ENCODE measurements at regions not wholly inside any gene's neighbourhood (a gene's known extent, or its start where the extent isn't known, plus 50 kb on each side); places are given as distances from the start of the nearest gene placed in this dataset.

GRCh38 chr18:7332452-7332851, 101.6 kb downstream of the LRRC30 start:
- H3K27ac Mint-ChIP-seq = no peak overlapping the region
- H3K9me3 ChIP-seq (ENCODE audit: control insufficient read depth in 2 of 2, low read length in 2 of 2) = no peaks in the 10 kb centered on the region
- no peaks in the 10 kb centered on the region for H3K4me1 Mint-ChIP-seq
- no peaks in the 10 kb centered on the region for H3K36me3 ChIP-seq (ENCODE audit: control insufficient read depth, insufficient read depth, low read length)
- H3K9me3 Mint-ChIP-seq = peaks cover 0 to 8% (median 4%) of the 10 kb centered on the region in 7 donors
- H3K27me3 ChIP-seq (ENCODE audit: control insufficient read depth, insufficient read depth, low read length) = no peaks in the 10 kb centered on the region
- no peaks in the 10 kb centered on the region for H3K4me1 ChIP-seq (ENCODE audit: control insufficient read depth, insufficient read depth, low read length, poor library complexity, severe bottlenecking)
- no peaks in the 10 kb centered on the region for H3K27me3 Mint-ChIP-seq
- no peaks in the 10 kb centered on the region for H3K36me3 Mint-ChIP-seq
- no peak overlapping the region for H3K4me3 Mint-ChIP-seq
- no peak overlapping the region for H3K27ac ChIP-seq (ENCODE audit: insufficient read depth, low read length, poor library complexity, severe bottlenecking)
- ATAC-seq (ENCODE audit: low read depth in 2 of 2) = no peak
- no peak overlapping the region for H3K4me3 ChIP-seq (ENCODE audit: low read depth, low read length)
- DNase-seq = no peak

- ATAC-seq (ENCODE audit: low read depth in 2 of 2) (no peak), DNase-seq (no peak)
- H3K27me3 ChIP-seq (ENCODE audit: control insufficient read depth, insufficient read depth, low read length) = no peaks in the 10 kb centered on the region
- no peak overlapping the region for H3K27ac ChIP-seq (ENCODE audit: insufficient read depth, low read length, poor library complexity, severe bottlenecking)
- no peak overlapping the region for H3K4me3 Mint-ChIP-seq
- no peaks in the 10 kb centered on the region for H3K36me3 ChIP-seq (ENCODE audit: control insufficient read depth, insufficient read depth, low read length)
- H3K9me3 ChIP-seq (ENCODE audit: control insufficient read depth in 2 of 2, low read length in 2 of 2) = no peaks in the 10 kb centered on the region
- H3K4me3 ChIP-seq (ENCODE audit: low read depth, low read length) = no peak overlapping the region
- H3K9me3 Mint-ChIP-seq = peaks cover 0 to 8% (median 2%) of the 10 kb centered on the region in 7 donors
- no peaks in the 10 kb centered on the region for H3K4me1 ChIP-seq (ENCODE audit: control insufficient read depth, insufficient read depth, low read length, poor library complexity, severe bottlenecking)
- H3K27me3 Mint-ChIP-seq = no peaks in the 10 kb centered on the region
- H3K27ac Mint-ChIP-seq = no peak overlapping the region
- H3K4me1 Mint-ChIP-seq = no peaks in the 10 kb centered on the region
- H3K36me3 Mint-ChIP-seq = no peaks in the 10 kb centered on the region
These were observed 102.2 kb downstream of the LRRC30 start for GRCh38 chr18:7333025-7333562.

- Histone ChIP-seq H3K4me1 (ENCODE audit: control insufficient read depth, insufficient read depth, low read length, poor library complexity, severe bottlenecking) (no peaks in the 10 kb centered on the region), H3K4me3 (ENCODE audit: low read depth, low read length) (no peak overlapping the region), H3K9me3 (ENCODE audit: control insufficient read depth in 2 of 2, low read length in 2 of 2) (no peaks in the 10 kb centered on the region), H3K27me3 (ENCODE audit: control insufficient read depth, insufficient read depth, low read length) (no peaks in the 10 kb centered on the region), H3K36me3 (ENCODE audit: control insufficient read depth, insufficient read depth, low read length) (no peaks in the 10 kb centered on the region), H3K27ac (ENCODE audit: insufficient read depth, low read length, poor library complexity, severe bottlenecking) (no peak overlapping the region)
- H3K4me1 Mint-ChIP-seq = no peaks in the 10 kb centered on the region
- H3K27me3 Mint-ChIP-seq = no peaks in the 10 kb centered on the region
- H3K4me3 Mint-ChIP-seq = no peak overlapping the region
- ATAC-seq (ENCODE audit: low read depth in 2 of 2) (no peak), DNase-seq (no peak)
- no peaks in the 10 kb centered on the region for H3K36me3 Mint-ChIP-seq
- H3K9me3 Mint-ChIP-seq = peaks cover 0 to 8% (median 3%) of the 10 kb centered on the region in 7 donors
- no peak overlapping the region for H3K27ac Mint-ChIP-seq
These were observed 104.2 kb downstream of the LRRC30 start for GRCh38 chr18:7334973-7335568.

- Mint-ChIP-seq H3K27ac (no peak overlapping the region), H3K4me3 (no peak overlapping the region), H3K36me3 (no peaks in the 10 kb centered on the region), H3K27me3 (no peaks in the 10 kb centered on the region), H3K9me3 (peaks cover 0 to 5% (median 0%) of the 10 kb centered on the region in 7 donors), H3K4me1 (no peaks in the 10 kb centered on the region)
- H3K4me1 ChIP-seq (ENCODE audit: control insufficient read depth, insufficient read depth, low read length, poor library complexity, severe bottlenecking) = no peaks in the 10 kb centered on the region
- no peak overlapping the region for H3K4me3 ChIP-seq (ENCODE audit: low read depth, low read length)
- no peak for ATAC-seq (ENCODE audit: low read depth in 2 of 2)
- no peaks in the 10 kb centered on the region for H3K9me3 ChIP-seq (ENCODE audit: control insufficient read depth in 2 of 2, low read length in 2 of 2)
- no peaks in the 10 kb centered on the region for H3K36me3 ChIP-seq (ENCODE audit: control insufficient read depth, insufficient read depth, low read length)
- no peaks in the 10 kb centered on the region for H3K27me3 ChIP-seq (ENCODE audit: control insufficient read depth, insufficient read depth, low read length)
- no peak overlapping the region for H3K27ac ChIP-seq (ENCODE audit: insufficient read depth, low read length, poor library complexity, severe bottlenecking)
- DNase-seq = no peak
These were observed 105.7 kb downstream of the LRRC30 start for GRCh38 chr18:7336623-7337022.

- peaks cover 0 to 6% (median 0%) of the 10 kb centered on the region in 7 donors for H3K9me3 Mint-ChIP-seq
- Histone ChIP-seq H3K36me3 (ENCODE audit: control insufficient read depth, insufficient read depth, low read length) (no peaks in the 10 kb centered on the region), H3K27ac (ENCODE audit: insufficient read depth, low read length, poor library complexity, severe bottlenecking) (no peak overlapping the region), H3K4me1 (ENCODE audit: control insufficient read depth, insufficient read depth, low read length, poor library complexity, severe bottlenecking) (no peaks in the 10 kb centered on the region), H3K27me3 (ENCODE audit: control insufficient read depth, insufficient read depth, low read length) (no peaks in the 10 kb centered on the region), H3K4me3 (ENCODE audit: low read depth, low read length) (no peak overlapping the region), H3K9me3 (ENCODE audit: control insufficient read depth in 2 of 2, low read length in 2 of 2) (no peaks in the 10 kb centered on the region)
- H3K27ac Mint-ChIP-seq = no peak overlapping the region
- H3K36me3 Mint-ChIP-seq = no peaks in the 10 kb centered on the region
- H3K4me1 Mint-ChIP-seq = no peaks in the 10 kb centered on the region
- H3K27me3 Mint-ChIP-seq = no peaks in the 10 kb centered on the region
- no peak for ATAC-seq (ENCODE audit: low read depth in 2 of 2)
- H3K4me3 Mint-ChIP-seq = no peak overlapping the region
- no peak for DNase-seq
These were observed 108.0 kb downstream of the LRRC30 start for GRCh38 chr18:7338846-7339245.

- ATAC-seq (ENCODE audit: low read depth in 2 of 2) (no peak), DNase-seq (no peak)
- no peaks in the 10 kb centered on the region for H3K36me3 Mint-ChIP-seq
- no peaks in the 10 kb centered on the region for H3K27me3 Mint-ChIP-seq
- no peak overlapping the region for H3K27ac Mint-ChIP-seq
- no peak overlapping the region for H3K27ac ChIP-seq (ENCODE audit: insufficient read depth, low read length, poor library complexity, severe bottlenecking)
- H3K4me3 ChIP-seq (ENCODE audit: low read depth, low read length) = no peak overlapping the region
- no peak overlapping the region for H3K4me3 Mint-ChIP-seq
- H3K9me3 Mint-ChIP-seq = peaks cover 0 to 6% (median 0%) of the 10 kb centered on the region in 7 donors
- no peaks in the 10 kb centered on the region for H3K27me3 ChIP-seq (ENCODE audit: control insufficient read depth, insufficient read depth, low read length)
- H3K4me1 Mint-ChIP-seq = no peaks in the 10 kb centered on the region
- H3K4me1 ChIP-seq (ENCODE audit: control insufficient read depth, insufficient read depth, low read length, poor library complexity, severe bottlenecking) = no peaks in the 10 kb centered on the region
- no peaks in the 10 kb centered on the region for H3K9me3 ChIP-seq (ENCODE audit: control insufficient read depth in 2 of 2, low read length in 2 of 2)
- no peaks in the 10 kb centered on the region for H3K36me3 ChIP-seq (ENCODE audit: control insufficient read depth, insufficient read depth, low read length)
These were observed 110.9 kb downstream of the LRRC30 start for GRCh38 chr18:7341581-7342337.

GRCh38 chr18:7349181-7349837, 118.4 kb downstream of the LRRC30 start:
- Mint-ChIP-seq H3K4me3 (no peak overlapping the region), H3K27ac (no peak overlapping the region), H3K36me3 (no peaks in the 10 kb centered on the region), H3K27me3 (no peaks in the 10 kb centered on the region), H3K9me3 (peaks cover 0 to 13% (median 5%) of the 10 kb centered on the region in 7 donors), H3K4me1 (no peaks in the 10 kb centered on the region)
- Histone ChIP-seq H3K9me3 (ENCODE audit: control insufficient read depth in 2 of 2, low read length in 2 of 2) (no peaks in the 10 kb centered on the region), H3K4me1 (ENCODE audit: control insufficient read depth, insufficient read depth, low read length, poor library complexity, severe bottlenecking) (no peaks in the 10 kb centered on the region), H3K4me3 (ENCODE audit: low read depth, low read length) (no peak overlapping the region), H3K27me3 (ENCODE audit: control insufficient read depth, insufficient read depth, low read length) (no peaks in the 10 kb centered on the region), H3K36me3 (ENCODE audit: control insufficient read depth, insufficient read depth, low read length) (no peaks in the 10 kb centered on the region), H3K27ac (ENCODE audit: insufficient read depth, low read length, poor library complexity, severe bottlenecking) (no peak overlapping the region)
- ATAC-seq (ENCODE audit: low read depth in 2 of 2) = no peak
- DNase-seq = no peak
